HFF-Myc (cell line): ENCODE measurements at regions not wholly inside any gene's neighbourhood (a gene's known extent, or its start where the extent isn't known, plus 50 kb on each side); places are given as distances from the start of the nearest gene placed in this dataset.

Experiments
- DNase-seq: peaks from one replicate; pipeline ENCODE4 v3.0.0-alpha.2; 2011; ENCODE audit warnings: low read depth; ENCODE audit errors: extremely low read depth
- H3K4me3 ChIP-seq: replicated peaks from 2 replicates; pipeline ENCODE4 v1.5.1; 2011; ENCODE audit warnings: low read depth, mild to moderate bottlenecking, control low read depth, low read length
- TF ChIP-seq, protein P1 (sequence below): IDR thresholded peaks from 2 replicates; pipeline ENCODE4 v1.5.1; 2012; ENCODE audit warnings: mild to moderate bottlenecking, low read depth, low read length, control low read depth; ENCODE audit errors: missing control alignments

- TF ChIP-seq, protein P1, sequence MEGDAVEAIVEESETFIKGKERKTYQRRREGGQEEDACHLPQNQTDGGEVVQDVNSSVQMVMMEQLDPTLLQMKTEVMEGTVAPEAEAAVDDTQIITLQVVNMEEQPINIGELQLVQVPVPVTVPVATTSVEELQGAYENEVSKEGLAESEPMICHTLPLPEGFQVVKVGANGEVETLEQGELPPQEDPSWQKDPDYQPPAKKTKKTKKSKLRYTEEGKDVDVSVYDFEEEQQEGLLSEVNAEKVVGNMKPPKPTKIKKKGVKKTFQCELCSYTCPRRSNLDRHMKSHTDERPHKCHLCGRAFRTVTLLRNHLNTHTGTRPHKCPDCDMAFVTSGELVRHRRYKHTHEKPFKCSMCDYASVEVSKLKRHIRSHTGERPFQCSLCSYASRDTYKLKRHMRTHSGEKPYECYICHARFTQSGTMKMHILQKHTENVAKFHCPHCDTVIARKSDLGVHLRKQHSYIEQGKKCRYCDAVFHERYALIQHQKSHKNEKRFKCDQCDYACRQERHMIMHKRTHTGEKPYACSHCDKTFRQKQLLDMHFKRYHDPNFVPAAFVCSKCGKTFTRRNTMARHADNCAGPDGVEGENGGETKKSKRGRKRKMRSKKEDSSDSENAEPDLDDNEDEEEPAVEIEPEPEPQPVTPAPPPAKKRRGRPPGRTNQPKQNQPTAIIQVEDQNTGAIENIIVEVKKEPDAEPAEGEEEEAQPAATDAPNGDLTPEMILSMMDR = no peak
Observed at GRCh38 chr6:12393100-12393499, 102.9 kb downstream of the EDN1 start.

DNA sequence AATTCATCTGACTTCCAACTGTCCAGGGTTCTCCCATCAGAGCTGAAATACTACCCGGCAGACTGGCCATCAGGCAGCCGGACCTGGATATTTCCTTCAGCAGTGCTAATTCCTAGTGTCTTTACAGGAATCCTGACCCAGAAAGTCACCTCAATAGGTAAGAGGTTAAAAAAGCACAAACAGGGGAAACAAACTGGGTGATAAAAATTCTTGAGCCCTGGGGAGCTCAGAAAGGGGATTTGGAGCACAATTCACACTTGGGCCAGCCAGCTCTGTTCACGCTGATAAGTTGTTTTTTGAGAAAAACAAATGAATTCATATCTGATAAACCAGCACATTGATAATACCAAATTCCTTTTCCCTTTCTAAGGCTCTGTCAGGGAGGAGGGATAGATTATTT is 104.0 kb downstream of the EDN1 start:
- TF ChIP-seq, protein P1 = no peak
- no peak overlapping the region for H3K4me3 ChIP-seq
- DNase-seq = no peak

More at GRCh38 chr6:12393100-12393499, 102.9 kb downstream of the EDN1 start:
- no peak overlapping the region for H3K4me3 ChIP-seq
- no peak for DNase-seq

DNA sequence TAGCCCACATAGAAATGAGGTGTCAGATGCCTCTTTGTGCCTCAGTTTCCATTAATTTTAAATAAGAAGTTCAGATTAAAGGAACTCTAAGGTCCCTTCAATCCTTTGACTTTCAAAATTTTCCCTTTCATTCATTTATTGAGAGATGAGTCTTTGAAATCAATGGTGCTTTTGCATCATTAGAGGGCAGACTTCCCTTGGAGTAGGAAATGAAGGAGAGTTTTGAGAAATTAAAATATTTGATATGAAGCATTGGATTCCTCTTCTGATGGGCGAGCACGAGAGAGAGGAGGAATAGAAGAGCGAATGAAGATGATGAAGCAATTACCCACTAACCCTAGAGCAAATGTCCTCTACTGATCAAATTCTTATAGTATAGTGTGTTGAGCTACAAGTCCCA is 105.7 kb downstream of the EDN1 start:
- H3K4me3 ChIP-seq = no peak overlapping the region
- DNase-seq = no peak
- TF ChIP-seq, protein P1 = no peak

DNA sequence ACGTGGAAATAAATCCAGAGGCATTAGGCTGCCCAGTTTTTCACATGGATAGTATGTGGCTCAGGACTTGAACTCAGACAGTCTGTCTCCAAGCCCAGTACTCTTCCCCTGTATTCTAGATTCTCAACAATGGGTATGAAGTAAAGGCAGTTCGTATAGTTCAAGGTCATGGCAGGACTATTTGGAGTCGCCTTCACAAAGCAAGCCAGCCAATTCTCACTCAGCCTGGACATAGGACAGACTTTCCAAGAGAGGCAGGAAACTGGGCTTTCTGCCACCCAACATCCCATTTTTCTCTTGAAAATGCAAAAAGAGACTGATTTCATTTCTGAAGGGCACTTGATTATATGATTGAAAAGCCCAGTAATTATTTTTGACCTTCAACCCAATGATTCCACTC is 111.0 kb downstream of the EDN1 start:
- no peak overlapping the region for H3K4me3 ChIP-seq
- TF ChIP-seq, protein P1 = no peak
- no peak for DNase-seq

DNA sequence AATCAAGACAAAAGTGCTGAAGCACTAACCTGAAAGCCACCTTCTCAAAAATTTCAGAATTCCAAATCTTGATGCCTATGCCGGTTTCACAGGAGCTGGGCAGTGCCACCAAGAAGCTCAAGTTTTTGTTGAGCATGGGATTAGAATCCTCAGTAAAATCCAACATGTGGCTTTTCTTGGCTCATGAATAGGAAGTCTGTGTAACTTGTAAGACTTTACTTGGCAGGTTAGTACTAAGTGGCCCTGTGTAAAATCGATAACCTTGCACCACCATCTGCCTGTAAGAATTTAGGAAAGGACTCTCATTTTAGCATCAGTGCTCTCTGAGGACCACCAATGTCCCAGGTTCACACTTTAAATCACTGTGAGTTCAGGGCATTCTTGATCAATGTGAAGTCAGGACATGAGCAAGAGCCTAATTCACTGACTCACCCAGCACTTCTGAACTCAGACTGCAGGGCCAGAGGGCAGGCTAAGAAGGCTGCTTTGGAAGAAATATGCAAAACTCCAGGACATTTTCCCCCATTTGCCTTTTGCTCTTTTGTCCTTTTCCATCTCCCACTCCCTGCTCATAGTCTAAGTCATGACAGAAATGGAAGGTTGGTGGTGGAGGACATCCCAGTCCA is 113.2 kb downstream of the EDN1 start:
- no peak for DNase-seq
- H3K4me3 ChIP-seq = no peak overlapping the region
- TF ChIP-seq, protein P1 = no peak

DNA sequence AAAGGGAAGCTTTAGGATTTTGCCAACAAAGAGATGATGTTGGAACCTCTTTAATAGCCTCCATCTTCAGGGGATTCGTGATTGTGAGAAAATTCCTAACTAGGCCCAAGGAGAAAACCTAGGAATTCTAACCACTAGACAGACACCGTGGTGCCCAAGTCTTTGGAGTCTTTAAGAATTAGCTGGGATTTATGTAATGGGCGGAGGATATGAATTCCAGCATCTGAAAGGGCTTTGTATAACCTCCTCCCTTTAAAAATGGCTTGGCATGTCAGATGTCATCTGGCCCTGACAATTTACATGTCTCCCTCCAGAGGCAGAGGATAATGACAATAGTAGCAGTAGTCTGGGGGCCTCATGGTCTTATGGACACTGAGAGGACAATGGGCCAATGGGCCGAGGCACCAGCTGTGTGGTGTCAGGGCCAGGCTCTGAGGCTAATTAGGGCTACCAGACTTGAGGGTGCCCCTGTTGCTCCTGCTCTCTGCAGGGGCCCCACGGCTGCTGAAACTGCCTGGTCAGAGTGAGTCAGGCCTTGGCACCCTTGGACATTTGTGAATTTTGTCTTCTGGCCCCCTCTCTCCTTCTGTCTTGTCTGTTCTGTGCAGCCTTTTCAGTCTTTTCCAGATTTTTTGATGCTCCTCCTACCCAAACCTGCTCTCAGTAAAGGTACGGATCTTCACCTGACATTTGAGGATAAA is 113.9 kb downstream of the EDN1 start:
- TF ChIP-seq, protein P1 = no peak
- H3K4me3 ChIP-seq = no peak overlapping the region
- no peak for DNase-seq
